GM12865 (cell line): ENCODE measurements at regions not wholly inside any gene's neighbourhood (a gene's known extent, or its start where the extent isn't known, plus 50 kb on each side); places are given as distances from the start of the nearest gene placed in this dataset.

Source experiments
- DNase-seq: peaks from one replicate; pipeline ENCODE4 v3.0.0; 2010; ENCODE audit warnings: low read depth
- H3K4me3 ChIP-seq: 2 replicates; pipeline ENCODE4 v1.5.1; 2011; ENCODE audit warnings: mild to moderate bottlenecking, low read depth, low read length, control low read depth
- CTCF ChIP-seq: IDR thresholded peaks from 2 replicates; pipeline ENCODE4 v1.5.1; 2011; ENCODE audit warnings: low read length, control low read depth, low read depth, inconsistent platforms; ENCODE audit not compliant: insufficient read depth; ENCODE audit errors: missing control alignments

GRCh38 chr13:47044842-47045241, 148.0 kb upstream of the HTR2A start:
- DNase-seq, result no peak
- no peak for TF ChIP-seq CTCF
- no peak overlapping the region for H3K4me3 ChIP-seq

DNA sequence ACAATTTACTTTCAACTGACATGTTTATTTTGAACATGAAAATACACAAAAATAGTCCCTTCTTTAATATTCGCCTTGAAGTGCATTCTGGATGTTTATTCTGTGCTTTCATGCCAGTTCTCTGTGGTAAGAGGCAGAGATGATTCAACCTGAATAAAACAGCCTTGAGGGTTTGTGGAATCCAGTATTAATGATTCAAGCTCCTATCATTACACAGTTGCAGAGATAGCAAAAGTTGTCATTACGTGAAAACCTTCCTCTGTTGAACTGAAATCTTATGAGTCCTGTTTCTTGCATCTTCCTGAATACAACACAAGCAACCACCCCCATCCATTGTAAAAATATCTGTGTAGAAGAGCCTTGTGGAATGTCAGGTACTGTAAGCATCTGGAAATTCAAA, 142.3 kb upstream of the HTR2A start:
- no peak for DNase-seq
- H3K4me3 ChIP-seq, result no peak overlapping the region
- TF ChIP-seq CTCF, result no peak

GRCh38 chr13:47038188-47038587, 141.3 kb upstream of the HTR2A start:
- no peak overlapping the region for H3K4me3 ChIP-seq
- no peak for TF ChIP-seq CTCF
- DNase-seq, result no peak

- no peak for TF ChIP-seq CTCF
- DNase-seq, result peak; percentile 77
- peak overlapping the region; percentile 28 for H3K4me3 ChIP-seq
Observed at GRCh38 chr13:47036294-47037008, 139.6 kb upstream of the HTR2A start.

GRCh38 chr13:47033216-47033615, 136.4 kb upstream of the HTR2A start:
- DNase-seq, result peak; percentile 19
- TF ChIP-seq CTCF, result no peak
- no peak overlapping the region for H3K4me3 ChIP-seq

DNA sequence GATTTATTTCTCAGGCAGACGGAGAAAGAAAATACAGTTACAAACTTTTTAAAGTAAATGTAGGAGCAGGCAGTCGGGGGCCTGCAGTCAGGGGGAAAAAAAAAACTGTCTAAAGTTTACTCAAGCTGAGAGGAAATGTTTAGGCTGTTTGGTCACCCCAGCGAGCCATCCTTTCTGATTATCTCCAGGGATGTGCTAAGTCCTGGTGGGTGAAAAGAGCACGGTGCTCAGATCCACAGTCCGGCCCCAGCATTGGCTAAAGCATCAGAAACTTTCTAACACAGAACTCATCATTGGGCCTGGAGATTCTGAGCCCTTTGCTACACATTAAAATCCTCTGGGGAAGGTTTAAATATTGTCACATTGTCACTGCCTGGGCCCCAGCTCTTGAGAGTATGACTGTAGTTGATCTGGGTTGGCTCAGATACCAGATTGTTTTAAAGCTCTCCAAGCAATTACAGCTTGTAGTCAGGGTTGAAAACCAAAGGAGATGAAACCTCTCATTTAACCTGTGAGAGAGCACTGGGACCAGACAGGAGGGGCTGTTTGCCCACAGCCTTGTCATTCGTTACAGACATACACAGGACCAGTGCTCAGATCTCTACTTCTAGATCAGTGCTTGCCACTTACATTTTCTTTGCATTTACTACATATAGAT, 131.1 kb upstream of the HTR2A start:
- DNase-seq, result no peak
- H3K4me3 ChIP-seq, result no peak overlapping the region
- TF ChIP-seq CTCF, result no peak
